H1 (cell line): ENCODE measurements at regions not wholly inside any gene's neighbourhood (a gene's known extent, or its start where the extent isn't known, plus 50 kb on each side); places are given as distances from the start of the nearest gene placed in this dataset.

ENCODE experiments used
- CTCF ChIA-PET: fragments of 300-600 bp; sonication (Branson Sonifier 250); formaldehyde crosslinking; loops from one replicate; lab custom pipeline; 2021; ENCODE audit not compliant: partially characterized antibody; lab: Charles Lee
- POLR2A ChIA-PET: fragments of 300-600 bp; sonication (Branson Sonifier 250); formaldehyde crosslinking; loops from one replicate; lab custom pipeline; 2021; ENCODE audit warnings: inconsistent platforms; ENCODE audit not compliant: partially characterized antibody; lab: Charles Lee
- DNase-seq, 2 experiments: peaks; one replicate each; pipeline versions ENCODE4 v3.0.0 to v3.0.0-alpha.2; 2010 to 2022; ENCODE audit warnings: low spot score in 2 of 2, low read depth in 1 of 2, mixed read lengths in 1 of 2
- FAIRE-seq: peaks from 2 replicates; lab custom pipeline; 2011; peaks lifted over from hg19 to GRCh38; lab: Jason Lieb, UNC
- H2AFZ ChIP-seq: 2 replicates; pipeline ENCODE4 v1.8.1; 2012; ENCODE audit warnings: low read length, inconsistent platforms
- H2AK5ac ChIP-seq: 2 replicates; pipeline ENCODE4 v1.6.1; 2013; ENCODE audit warnings: low read depth, low read length
- H2BK120ac ChIP-seq: replicated peaks from 2 replicates; pipeline ENCODE3; 2013; ENCODE audit warnings: low read depth, low read length, inconsistent platforms
- H2BK12ac ChIP-seq: 2 replicates; pipeline ENCODE4 v1.6.1; 2013; ENCODE audit warnings: low read depth, low read length
- H2BK15ac ChIP-seq: 2 replicates; pipeline ENCODE4 v1.6.1; 2013; ENCODE audit warnings: low read length
- H2BK20ac ChIP-seq: 2 replicates; pipeline ENCODE4 v1.6.1; 2013; ENCODE audit warnings: low read length
- H2BK5ac ChIP-seq: 2 replicates; pipeline ENCODE4 v1.6.1; 2013; ENCODE audit warnings: low read depth, low read length
- H3K14ac ChIP-seq: 2 replicates; pipeline ENCODE4 v1.6.1; 2013; ENCODE audit warnings: inconsistent platforms; ENCODE audit not compliant: insufficient read length
- H3K18ac ChIP-seq: 2 replicates; pipeline ENCODE4 v1.6.1; 2013; ENCODE audit warnings: low read length; ENCODE audit errors: extremely low read depth
- H3K23ac ChIP-seq: 2 replicates; pipeline ENCODE4 v1.6.1; 2013; ENCODE audit warnings: inconsistent platforms; ENCODE audit not compliant: insufficient read length
- H3K23me2 ChIP-seq: 2 replicates; pipeline ENCODE4 v1.6.1; 2013; ENCODE audit warnings: low read depth, low read length
- H3K27ac ChIP-seq: 2 replicates; pipeline ENCODE4 v1.6.1; 2011; ENCODE audit warnings: low read depth, low read length, inconsistent platforms
- H3K27me3 ChIP-seq, 4 experiments: replicated peaks in 1 of 4; 1 replicate in 1 of 4; 2 replicates in 3 of 4; pipeline versions ENCODE4 v1.6.1 to v1.8.1; 2011 to 2013; ENCODE audit warnings: low read length in 3 of 4, mild to moderate bottlenecking in 3 of 4, inconsistent platforms in 2 of 4, mixed read lengths in 2 of 4, moderate library complexity in 1 of 4; ENCODE audit not compliant: control insufficient read depth in 3 of 4, insufficient read depth in 3 of 4; ENCODE audit errors: extremely low read depth in 1 of 4
- H3K36me3 ChIP-seq, 4 experiments: 2 replicates each; pipeline versions ENCODE4 v1.6.1 to v1.8.1; 2011 to 2013; ENCODE audit warnings: mild to moderate bottlenecking in 4 of 4, low read length in 3 of 4, moderate library complexity in 2 of 4, control low read depth in 1 of 4, inconsistent platforms in 1 of 4; ENCODE audit not compliant: insufficient read depth in 4 of 4, control insufficient read depth in 2 of 4
- H3K4ac ChIP-seq: replicated peaks from 2 replicates; pipeline ENCODE3; 2013; ENCODE audit warnings: low read length, low read depth, mixed read lengths, inconsistent platforms; ENCODE audit not compliant: insufficient read length
- H3K4me1 ChIP-seq, 4 experiments: replicated peaks in 1 of 4; 1 replicate in 1 of 4; 2 replicates in 3 of 4; pipeline versions ENCODE4 v1.6.1 to v1.8.1; 2011 to 2013; ENCODE audit warnings: low read length in 3 of 4, inconsistent platforms in 2 of 4, mixed read lengths in 1 of 4; ENCODE audit not compliant: insufficient read depth in 4 of 4, control insufficient read depth in 3 of 4
- H3K4me2 ChIP-seq, 2 experiments: 2 replicates each; pipeline versions ENCODE4 v1.6.1 to v1.8.1; 2011 to 2013; ENCODE audit warnings: low read depth in 2 of 2, low read length in 2 of 2, control low read depth in 1 of 2, inconsistent platforms in 1 of 2, mild to moderate bottlenecking in 1 of 2; ENCODE audit not compliant: insufficient read depth in 1 of 2
- H3K4me3 ChIP-seq, 4 experiments: fragments of 200-600, 300-600 bp in 1 of 4; sonication (generic), shearing (Covaris generic), sonication (Bioruptor Twin) in 1 of 4; 2 replicates each; pipeline versions ENCODE4 v1.5.1 to v1.8.1; 2011 to 2016; ENCODE audit warnings: low read length in 4 of 4, low read depth in 3 of 4, control low read depth in 2 of 4, inconsistent platforms in 2 of 4, mild to moderate bottlenecking in 2 of 4, mixed read lengths in 1 of 4, moderate library complexity in 1 of 4; ENCODE audit not compliant: insufficient read depth in 2 of 4; ENCODE audit errors: extremely low read depth in 1 of 4
- H3K56ac ChIP-seq: replicated peaks from 2 replicates; pipeline ENCODE3; 2013; ENCODE audit warnings: low read depth, mild to moderate bottlenecking, mixed read lengths, low read length, inconsistent platforms; ENCODE audit not compliant: insufficient read length
- H3K79me1 ChIP-seq: 2 replicates; pipeline ENCODE4 v1.6.1; 2013; ENCODE audit warnings: low read depth, low read length, control low read depth
- H3K79me2 ChIP-seq, 2 experiments: 2 replicates each; pipeline versions ENCODE4 v1.6.1 to v1.8.1; 2012 to 2013; ENCODE audit warnings: low read length in 2 of 2, mild to moderate bottlenecking in 2 of 2, inconsistent platforms in 1 of 2; ENCODE audit not compliant: insufficient read depth in 2 of 2, control insufficient read depth in 1 of 2
- H3K9ac ChIP-seq, 4 experiments: replicated peaks in 1 of 4; 1 replicate in 1 of 4; 2 replicates in 3 of 4; pipeline versions ENCODE4 v1.6.1 to v1.8.1; 2011 to 2013; ENCODE audit warnings: low read depth in 3 of 4, low read length in 3 of 4, control low read depth in 2 of 4, mild to moderate bottlenecking in 2 of 4, moderate library complexity in 2 of 4, inconsistent platforms in 1 of 4; ENCODE audit errors: extremely low read depth in 1 of 4
- H3K9me3 ChIP-seq, 2 experiments: 2 replicates each; pipeline versions ENCODE4 v1.6.1 to v1.8.1; 2012 to 2013; ENCODE audit warnings: mild to moderate bottlenecking in 2 of 2, moderate library complexity in 2 of 2, control low read depth in 1 of 2, inconsistent platforms in 1 of 2, low read depth in 1 of 2, low read length in 1 of 2, mixed read lengths in 1 of 2; ENCODE audit not compliant: insufficient read depth in 2 of 2
- H4K20me1 ChIP-seq, 2 experiments: replicated peaks in 1 of 2; 2 replicates each; pipeline versions ENCODE3 to v1.8.1; 2011 to 2013; ENCODE audit warnings: inconsistent platforms in 2 of 2, low read length in 2 of 2, mild to moderate bottlenecking in 1 of 2; ENCODE audit not compliant: insufficient read depth in 2 of 2, control insufficient read depth in 1 of 2
- H4K5ac ChIP-seq: 2 replicates; pipeline ENCODE4 v1.6.1; 2013; ENCODE audit warnings: low read length, low read depth, mixed read lengths, inconsistent platforms; ENCODE audit not compliant: insufficient read length
- H4K8ac ChIP-seq: 2 replicates; pipeline ENCODE4 v1.8.0; 2013; ENCODE audit warnings: mild to moderate bottlenecking, moderate library complexity, low read length, inconsistent platforms; ENCODE audit not compliant: insufficient read depth; ENCODE audit errors: extremely low read depth
- H4K91ac ChIP-seq: replicated peaks from 2 replicates; pipeline ENCODE3; 2013; ENCODE audit warnings: low read length, mixed read lengths, inconsistent platforms; ENCODE audit not compliant: insufficient read length
- ATF2 ChIP-seq: IDR thresholded peaks from 2 replicates; pipeline ENCODE4 v1.6.1; 2012; ENCODE audit warnings: low read length, inconsistent platforms
- CBX8 ChIP-seq: fragments of 300-800, 300-1000 bp; sonication (generic); IDR thresholded peaks from 2 replicates; pipeline ENCODE4 v1.7.1; 2016; ENCODE audit warnings: low read depth, low read length, borderline replicate concordance
- CHD1 ChIP-seq: IDR thresholded peaks from 2 replicates; pipeline ENCODE4 v1.6.1; 2012; ENCODE audit warnings: low read depth, low read length, improper control_type of control experiment
- CTBP2 ChIP-seq: IDR thresholded peaks from 2 replicates; pipeline ENCODE4 v1.7.0; 2011; ENCODE audit warnings: borderline replicate concordance, mild to moderate bottlenecking, moderate library complexity, mixed read lengths, low read length; ENCODE audit not compliant: insufficient read depth, insufficient read length
- EP300 ChIP-seq, 2 experiments: IDR thresholded peaks; 1 replicate in 1 of 2; 2 replicates in 1 of 2; pipeline ENCODE4 v1.6.1; 2011 to 2012; ENCODE audit warnings: low read depth in 2 of 2, low read length in 2 of 2, mild to moderate bottlenecking in 2 of 2, borderline replicate concordance in 1 of 2, inconsistent platforms in 1 of 2, moderate library complexity in 1 of 2
- GABPA ChIP-seq: IDR thresholded peaks from 2 replicates; pipeline ENCODE4 v1.6.1; 2011; ENCODE audit warnings: mild to moderate bottlenecking, low read length, moderate library complexity, borderline replicate concordance; ENCODE audit not compliant: insufficient read depth
- JUND ChIP-seq: IDR thresholded peaks from 2 replicates; pipeline ENCODE4 v1.6.1; 2011; ENCODE audit warnings: mild to moderate bottlenecking, improper control_type of control experiment, low read length
- KDM5A ChIP-seq: fragments of 200-600 bp; IDR thresholded peaks from 2 replicates; pipeline ENCODE4 v1.7.1; 2012; ENCODE audit warnings: mild to moderate bottlenecking, low read length, inconsistent platforms, mixed read lengths
- NANOG ChIP-seq: IDR thresholded peaks from 2 replicates; pipeline ENCODE4 v1.6.1; 2011; ENCODE audit warnings: low read length, low read depth, mild to moderate bottlenecking, inconsistent platforms; ENCODE audit not compliant: insufficient read depth, poor library complexity, severe bottlenecking
- NRF1 ChIP-seq: IDR thresholded peaks from 2 replicates; pipeline ENCODE4 v1.6.1; 2011; ENCODE audit warnings: mild to moderate bottlenecking, low read depth, low read length, improper control_type of control experiment
- SP2 ChIP-seq: IDR thresholded peaks from 2 replicates; pipeline ENCODE4 v1.6.1; 2012; ENCODE audit warnings: mild to moderate bottlenecking, low read length, inconsistent platforms
- USF2 ChIP-seq: IDR thresholded peaks from 2 replicates; pipeline ENCODE4 v1.6.1; 2011; ENCODE audit warnings: low read length, improper control_type of control experiment
- WGBS, 2 experiments: shearing (Covaris generic) in 1 of 2; methylation state at CpG; one replicate each; pipeline versions ENCODE4 v1.1.6 to v1.1.7; 2013 to 2015; ENCODE audit warnings: low lambda C conversion rate in 2 of 2, mixed read lengths in 2 of 2, inconsistent platforms in 1 of 2, low coverage in 1 of 2, missing lambda C conversion rate in 1 of 2; ENCODE audit not compliant: insufficient replicate concordance in 2 of 2, insufficient coverage in 1 of 2, insufficient read length in 1 of 2; ENCODE audit errors: extremely low coverage in 1 of 2, missing lambda C conversion rate in 1 of 2; 5-methylcytosine and 5-hydroxymethylcytosine counted together

GRCh38 chr11:23429569-23429968 lies 569.3 kb upstream of the CCDC179 start:
- Histone ChIP-seq H2BK5ac (no peak overlapping the region), H4K20me1 (no peaks in the 10 kb centered on the region), H3K4me1 (no peaks in the 10 kb centered on the region), H2BK120ac (no peak overlapping the region), H3K9me3 (no peaks in the 10 kb centered on the region), H3K4me2 (no peak overlapping the region), H3K79me2 (no peaks in the 10 kb centered on the region), H2AK5ac (no peak overlapping the region), H2BK20ac (no peak overlapping the region), H3K27ac (no peak overlapping the region), H3K18ac (no peak overlapping the region), H4K8ac (no peak overlapping the region), H3K9ac (no peak overlapping the region), H2BK15ac (no peak overlapping the region), H3K4ac (no peak overlapping the region), H3K56ac (no peak overlapping the region), H3K23ac (no peak overlapping the region), H3K23me2 (no peaks in the 10 kb centered on the region), H3K36me3 (no peaks in the 10 kb centered on the region), H2AFZ (no peak overlapping the region), H3K4me3 (no peak overlapping the region), H4K91ac (no peak overlapping the region), H3K14ac (no peak overlapping the region), H2BK12ac (no peak overlapping the region), H3K27me3 (no peaks in the 10 kb centered on the region), H3K79me1 (no peaks in the 10 kb centered on the region), H4K5ac (no peak overlapping the region)
- 93% methylated on average over 3 of the region's 3 CpGs; no CpG with 5 or more reads in 1 of the 2 experiments for WGBS, 2 experiments
- FAIRE-seq = no peak
- CTCF ChIA-PET = no interaction called here
- DNase-seq = no peak
- POLR2A ChIA-PET = no interaction called here
- TF ChIP-seq ATF2 = no peak
- TF ChIP-seq CHD1 = no peak
- TF ChIP-seq EP300 (IDR thresholded peaks at IDR 0.05; ENCODE audit: borderline replicate concordance in 1 of 2, low read depth in 2 of 2, low read length in 2 of 2) = no peak
- no peak for TF ChIP-seq GABPA
- TF ChIP-seq SP2 = no peak
- TF ChIP-seq CBX8 = no peak
- TF ChIP-seq KDM5A = no peak
- TF ChIP-seq JUND = no peak
- TF ChIP-seq CTBP2 = no peak
- TF ChIP-seq NANOG = no peak
- no peak for TF ChIP-seq NRF1
- no peak for TF ChIP-seq USF2
